LNCAP (cell line): ENCODE measurements at regions not wholly inside any gene's neighbourhood (a gene's known extent, or its start where the extent isn't known, plus 50 kb on each side); places are given as distances from the start of the nearest gene placed in this dataset.

ENCODE experiments used
- CTCF ChIP-seq: fragments of 450-650 bp; IDR thresholded peaks from 2 replicates; pipeline ENCODE4 v1.5.1; 2017; ENCODE audit warnings: mild to moderate bottlenecking

GRCh38 chr5:143560378-143560777 is 156.9 kb upstream of the NR3C1 start:
- TF ChIP-seq CTCF: no peak

- TF ChIP-seq CTCF: no peak
These were observed 156.2 kb upstream of the NR3C1 start for GRCh38 chr5:143559586-143560109.

- no peak for TF ChIP-seq CTCF
These were observed 154.6 kb upstream of the NR3C1 start for GRCh38 chr5:143558048-143558447.

- no peak for TF ChIP-seq CTCF
These were observed 153.8 kb upstream of the NR3C1 start for GRCh38 chr5:143557061-143557818.

- TF ChIP-seq CTCF: no peak
These were observed 151.5 kb upstream of the NR3C1 start for GRCh38 chr5:143554918-143555477.

GRCh38 chr5:143554187-143554717 is 150.8 kb upstream of the NR3C1 start:
- no peak for TF ChIP-seq CTCF

- TF ChIP-seq CTCF: no peak
These were observed 149.2 kb upstream of the NR3C1 start for GRCh38 chr5:143552680-143553079.
